Kidney glomerular epithelial cell (primary cell): ENCODE measurements at regions not wholly inside any gene's neighbourhood (a gene's known extent, or its start where the extent isn't known, plus 50 kb on each side); places are given as distances from the start of the nearest gene placed in this dataset.

ENCODE experiments used
- DNase-seq: peaks from one replicate; lab custom pipeline; 2025; lab: John Stamatoyannopoulos, UW

DNA sequence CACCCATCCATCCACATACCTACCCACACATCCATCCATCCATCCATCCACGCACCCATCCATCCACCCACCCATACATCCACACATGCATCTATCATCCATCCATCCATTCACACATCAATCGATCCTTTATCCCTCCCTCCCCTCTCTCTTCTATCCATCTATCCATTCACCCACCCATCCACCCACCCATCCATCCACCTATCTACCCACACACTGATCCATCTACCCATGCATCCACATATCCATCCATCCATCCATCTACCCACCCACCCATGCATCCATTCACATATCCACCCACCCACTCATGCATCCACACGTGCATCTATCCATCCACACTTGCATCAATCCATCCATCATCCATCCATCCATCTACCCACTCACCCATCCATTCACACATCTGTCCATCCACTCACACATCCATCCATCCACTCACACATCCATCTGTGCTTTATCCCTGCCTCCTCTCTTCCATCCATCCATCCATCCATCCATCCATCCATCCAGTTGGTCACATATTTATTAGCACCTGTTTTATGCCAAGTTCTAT lies 366.1 kb downstream of the CTTN start:
- no peak for DNase-seq

DNA sequence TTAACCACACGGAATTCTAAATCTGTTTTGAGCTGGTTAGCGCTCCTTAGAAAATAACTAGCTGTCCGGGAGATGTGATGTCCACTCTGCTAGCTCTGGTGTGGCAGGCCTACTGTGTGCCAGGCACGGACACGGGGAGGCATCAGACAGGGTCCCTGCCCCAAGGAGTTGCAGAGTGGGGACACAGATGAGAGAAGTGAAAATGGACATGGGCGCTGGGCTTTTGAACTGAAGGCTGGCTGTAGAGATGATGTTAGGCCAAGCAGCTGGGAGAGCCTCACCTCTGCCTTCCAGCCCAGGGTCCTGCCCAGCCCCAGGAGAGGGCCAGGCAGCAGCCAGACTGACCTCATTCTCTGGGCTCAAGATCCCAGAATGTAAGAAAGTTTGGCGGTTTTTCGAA lies 368.6 kb downstream of the CTTN start:
- DNase-seq, result no peak

DNA sequence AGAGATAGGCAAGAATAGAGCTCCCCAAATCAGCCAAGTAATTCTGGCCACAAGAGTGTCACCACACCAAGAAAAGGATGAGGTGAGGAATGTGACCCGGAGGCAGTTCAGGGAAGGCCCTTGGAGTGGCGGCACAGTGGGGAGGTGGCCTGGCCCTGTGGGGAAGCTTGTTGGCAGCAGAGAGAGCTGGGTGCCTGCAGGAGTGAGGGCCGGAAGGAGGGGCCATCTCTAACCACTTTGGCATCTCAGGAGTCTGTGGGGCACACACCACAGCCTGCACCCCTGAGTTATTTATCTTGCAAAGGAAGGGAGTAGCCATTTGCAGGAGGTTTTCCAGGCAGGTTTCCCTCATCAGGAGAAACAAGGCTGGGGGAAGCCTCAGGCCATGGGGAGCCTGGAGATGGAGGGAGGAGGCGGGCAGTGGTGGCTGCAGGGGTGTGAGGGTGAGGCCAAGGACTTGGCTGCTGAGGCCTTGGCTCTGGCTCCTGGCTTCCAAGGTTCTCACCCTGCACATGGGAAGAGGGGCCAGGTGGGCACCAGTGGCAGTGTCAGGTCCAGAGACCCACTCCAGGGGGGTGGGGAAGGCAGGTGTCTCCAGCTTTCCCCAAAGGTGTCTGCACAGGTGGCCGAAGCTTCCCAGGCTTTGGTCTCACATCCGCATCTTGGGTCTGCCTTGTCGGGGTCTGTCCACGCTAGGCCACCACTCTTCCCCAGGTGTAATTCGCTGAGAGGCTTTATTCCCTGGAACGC lies 370.2 kb downstream of the CTTN start:
- no peak for DNase-seq

DNA sequence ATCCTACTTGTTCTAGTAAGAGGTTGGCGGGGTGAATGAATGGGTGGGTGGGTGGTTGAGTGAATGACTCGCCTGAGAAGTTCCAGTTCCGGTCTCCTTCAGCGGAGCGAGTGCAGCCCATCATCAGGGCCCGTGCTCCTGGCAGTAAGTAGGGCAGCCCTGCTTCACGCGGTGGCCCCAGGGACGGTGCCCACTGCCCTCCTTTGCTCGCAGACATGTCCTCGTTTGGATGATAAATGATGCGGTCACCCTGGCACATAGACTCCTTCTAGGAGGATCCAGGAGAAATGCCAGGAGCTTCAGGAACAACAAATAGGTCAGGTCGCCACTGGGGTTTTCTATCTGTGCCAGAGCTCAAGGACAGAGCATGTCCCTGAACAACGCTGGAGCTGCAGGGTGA lies 370.8 kb downstream of the CTTN start:
- no peak for DNase-seq

DNA sequence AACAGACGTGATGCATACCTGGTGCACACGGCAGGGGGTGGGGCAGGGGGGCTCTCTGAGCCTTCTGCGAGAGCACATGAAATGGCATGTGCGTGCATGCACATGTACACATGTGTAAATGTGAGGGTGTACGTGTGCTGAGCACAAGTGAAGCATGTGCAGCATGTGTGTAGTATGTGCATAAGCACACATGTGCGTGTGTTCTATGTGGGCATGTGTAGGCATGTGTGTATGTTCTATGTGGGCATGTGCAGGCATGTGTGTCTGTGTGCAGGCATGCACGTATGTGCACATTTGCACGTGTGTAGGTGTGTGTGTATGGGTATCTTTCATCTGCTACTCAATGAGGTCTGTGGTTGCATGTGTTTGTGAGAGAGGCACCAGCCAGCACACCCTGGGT lies 371.2 kb downstream of the CTTN start:
- DNase-seq, result no peak

DNA sequence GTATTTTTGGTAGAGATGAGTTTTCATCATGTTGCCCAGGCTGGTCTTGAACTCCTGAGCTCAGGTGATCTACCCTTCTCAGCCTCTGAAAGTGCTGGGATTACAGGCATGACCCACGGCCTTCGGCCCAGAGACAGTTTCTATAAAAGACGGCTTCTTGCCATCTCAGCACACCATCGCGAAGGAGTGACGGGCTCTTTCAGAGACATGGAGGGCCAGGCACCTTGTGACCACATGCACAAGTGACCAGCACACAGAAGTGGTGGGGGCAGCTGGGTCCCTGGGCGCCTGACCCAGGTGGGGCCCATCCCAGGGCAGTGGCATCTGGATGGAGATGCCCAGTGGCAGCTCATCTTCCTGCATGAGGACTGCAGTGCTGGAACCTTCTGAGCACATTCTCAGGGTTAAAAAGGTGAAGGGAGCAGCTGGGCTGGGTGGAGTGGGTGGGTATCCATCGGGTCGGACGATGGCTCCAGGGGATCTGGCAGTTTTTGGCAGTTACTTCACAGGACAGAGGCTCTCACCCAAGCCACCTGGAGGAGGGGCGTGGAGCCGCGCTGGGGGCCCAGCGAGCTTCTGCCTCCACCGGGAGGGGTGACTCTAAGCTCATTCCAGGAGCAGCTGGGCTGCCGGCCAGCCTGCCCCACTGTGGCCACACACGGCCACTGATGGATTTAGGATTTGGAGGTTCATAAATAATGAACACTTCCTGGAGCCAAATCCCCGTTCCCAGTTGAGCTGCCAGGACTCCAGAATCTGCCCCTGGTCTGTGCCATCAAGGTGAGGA lies 373.0 kb downstream of the CTTN start:
- DNase-seq, result no peak

DNA sequence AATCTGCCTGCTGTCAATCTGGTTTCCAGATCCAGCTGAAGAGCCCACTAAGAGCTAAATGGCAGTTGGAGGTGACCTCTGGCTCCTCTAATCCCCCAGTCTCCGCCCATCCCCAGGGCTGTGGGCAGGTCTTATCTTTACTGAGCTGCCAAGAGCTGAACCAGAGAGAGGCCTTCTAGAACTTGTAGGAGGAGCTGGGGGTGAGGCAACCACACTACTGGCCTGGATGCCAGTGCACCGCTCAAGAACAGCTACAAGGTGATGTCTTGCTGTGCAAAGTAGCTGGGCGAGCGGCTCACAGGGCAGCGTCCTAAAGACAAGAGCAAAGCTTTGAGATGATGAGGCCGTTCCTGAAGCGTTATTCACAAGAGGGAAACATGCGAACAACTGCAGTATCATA lies 374.6 kb downstream of the CTTN start:
- no peak for DNase-seq

DNA sequence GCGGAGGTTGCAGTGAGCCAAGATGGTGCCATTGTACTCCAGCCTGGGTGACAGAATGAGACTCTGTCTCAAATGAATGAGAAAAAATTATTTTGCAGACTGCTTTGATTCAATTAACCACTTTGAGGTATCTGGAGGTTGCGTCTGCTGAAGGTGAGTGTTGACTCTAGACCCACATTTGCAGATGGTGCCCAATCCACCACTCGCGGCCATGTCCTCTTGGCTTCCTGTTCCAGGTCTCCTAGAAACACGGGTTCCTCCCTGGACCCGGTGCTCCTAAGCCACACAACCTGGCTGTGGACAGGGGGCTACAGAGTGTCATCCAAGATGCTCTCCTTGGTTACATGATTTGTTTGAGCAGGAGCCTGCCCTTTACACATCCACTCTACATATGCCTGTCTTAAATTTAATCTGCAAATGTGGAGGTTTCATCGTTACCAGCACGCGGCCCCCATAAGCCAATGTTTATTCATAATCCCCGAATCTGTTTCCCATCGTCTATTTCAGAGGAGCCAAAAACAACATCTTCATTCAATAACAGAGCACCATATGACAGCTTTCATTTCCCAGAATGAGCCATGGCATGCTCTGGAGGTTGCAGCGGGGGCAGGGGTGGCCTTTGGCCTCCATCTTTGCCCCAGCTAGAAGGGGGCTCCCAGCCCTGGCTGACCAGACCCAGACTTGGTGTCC lies 377.2 kb downstream of the CTTN start:
- DNase-seq, result no peak

DNA sequence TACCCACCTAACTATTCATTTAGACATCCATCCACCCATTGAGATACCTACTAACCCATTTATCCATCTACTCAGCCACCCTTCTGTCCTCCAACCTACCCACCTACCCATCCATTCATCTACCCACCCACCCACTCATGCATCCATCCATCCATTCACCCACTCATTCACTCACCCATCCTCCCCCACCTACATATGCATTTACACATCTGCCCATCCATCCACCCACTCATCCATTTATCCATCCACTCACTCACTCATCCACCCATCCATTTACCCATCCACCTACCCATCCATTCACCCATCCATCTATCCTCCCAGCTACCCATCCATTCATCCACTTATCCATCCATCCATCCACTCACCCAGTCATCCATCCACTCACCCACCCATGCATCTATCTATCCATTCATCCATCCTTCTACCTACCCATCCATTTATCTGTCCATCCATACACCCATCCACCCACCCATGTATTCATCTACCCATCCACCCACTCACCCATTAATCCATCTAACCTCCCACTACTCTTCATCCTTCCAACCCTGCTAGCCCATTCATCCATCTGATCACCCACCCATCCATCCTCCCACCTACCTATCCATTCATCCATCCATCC lies 378.7 kb downstream of the CTTN start:
- DNase-seq, result no peak

DNA sequence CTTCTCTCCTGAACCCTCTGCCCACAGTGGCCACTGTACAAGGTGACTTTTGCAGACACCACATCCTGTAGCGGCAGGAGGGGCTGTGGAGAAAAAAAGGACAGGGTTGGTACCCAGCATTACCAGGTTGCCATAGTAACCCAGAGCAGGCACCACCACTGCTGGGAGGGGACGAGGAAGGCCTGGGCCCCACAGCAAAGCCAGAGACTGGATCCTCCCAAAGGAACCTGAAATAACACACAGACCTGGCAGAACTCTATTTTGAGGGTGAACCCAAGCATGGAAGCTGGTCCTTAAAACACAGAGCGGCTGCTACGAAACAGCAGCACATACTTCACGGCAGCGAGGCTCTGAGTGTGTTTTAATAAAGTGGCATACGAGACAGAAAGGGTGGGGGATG lies 380.6 kb downstream of the CTTN start:
- DNase-seq, result no peak

DNA sequence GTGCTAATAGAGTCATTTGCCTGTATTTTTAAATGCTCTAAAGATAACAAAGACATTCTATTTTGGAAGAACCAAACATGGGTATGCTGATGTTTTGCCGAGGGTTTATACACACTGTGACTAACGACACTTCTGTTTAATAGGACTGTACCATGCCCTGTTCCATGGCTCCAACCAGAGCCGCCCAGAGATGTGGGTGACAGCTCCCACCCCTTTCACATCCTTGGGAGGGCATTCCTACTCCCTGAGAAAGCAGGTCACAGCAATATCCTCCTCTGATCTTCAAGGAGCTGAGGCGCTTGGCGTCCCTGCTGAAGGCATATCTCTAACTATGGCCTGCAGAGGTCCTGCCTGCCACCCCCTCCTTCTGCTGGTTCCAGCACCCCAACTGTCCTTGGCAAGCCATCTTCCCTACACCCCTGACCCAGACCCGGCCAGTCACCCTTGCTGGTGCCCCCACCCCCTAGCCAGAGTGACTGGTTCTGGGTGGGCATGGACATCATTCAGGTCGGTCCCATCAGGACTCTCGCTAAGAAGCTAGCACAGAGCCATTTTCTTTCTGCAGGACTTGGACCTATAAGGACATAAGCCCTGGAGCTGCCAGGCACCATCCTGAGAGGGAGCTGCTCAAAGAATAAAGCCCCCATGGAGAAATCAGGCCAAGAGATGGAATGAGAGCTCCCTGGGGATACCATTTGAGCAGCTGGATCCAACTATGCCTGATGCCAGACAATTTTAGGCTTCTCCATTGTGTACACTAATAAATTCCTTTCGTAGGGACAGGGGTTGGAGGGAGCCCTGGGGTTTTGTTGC lies 381.3 kb downstream of the CTTN start:
- no peak for DNase-seq

DNA sequence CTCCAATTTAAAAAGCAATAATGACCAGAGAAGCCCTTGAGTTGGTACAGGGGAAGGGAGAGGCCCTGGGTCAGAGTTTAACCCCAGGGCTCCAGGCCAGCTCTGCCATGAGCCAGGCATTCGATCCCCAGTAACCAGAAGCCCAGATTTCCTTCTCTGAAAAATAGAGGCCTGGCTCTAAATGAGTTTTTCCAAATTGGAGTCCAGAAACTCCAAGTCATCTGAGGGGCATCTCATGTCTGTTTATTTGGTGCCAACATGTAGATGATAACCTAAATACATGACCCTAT lies 381.9 kb downstream of the CTTN start:
- DNase-seq, result no peak

DNA sequence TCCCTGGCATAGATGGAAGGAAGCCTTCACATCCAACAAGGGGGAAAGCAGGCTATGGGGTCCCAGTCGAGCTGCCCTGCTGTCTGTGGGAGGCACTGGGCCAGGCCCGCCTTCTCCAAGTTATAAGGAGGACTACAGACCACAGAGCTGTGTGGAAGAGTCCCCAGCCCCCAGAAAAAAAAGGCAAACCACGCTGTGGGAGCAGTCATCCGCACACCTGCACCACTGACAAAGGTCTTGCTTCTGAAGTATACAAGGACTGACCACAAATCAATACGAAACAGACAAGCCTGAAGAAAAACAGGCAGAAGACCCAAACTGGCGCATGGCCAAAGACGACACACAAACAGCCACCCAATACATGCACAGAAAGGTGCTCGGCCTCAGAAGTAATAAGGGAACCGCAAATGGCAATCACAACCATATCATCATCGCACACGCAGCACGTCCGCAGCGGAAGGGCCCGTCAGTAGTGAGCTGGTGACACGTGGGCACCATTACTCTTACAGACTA lies 384.1 kb downstream of the CTTN start:
- DNase-seq, result no peak

DNA sequence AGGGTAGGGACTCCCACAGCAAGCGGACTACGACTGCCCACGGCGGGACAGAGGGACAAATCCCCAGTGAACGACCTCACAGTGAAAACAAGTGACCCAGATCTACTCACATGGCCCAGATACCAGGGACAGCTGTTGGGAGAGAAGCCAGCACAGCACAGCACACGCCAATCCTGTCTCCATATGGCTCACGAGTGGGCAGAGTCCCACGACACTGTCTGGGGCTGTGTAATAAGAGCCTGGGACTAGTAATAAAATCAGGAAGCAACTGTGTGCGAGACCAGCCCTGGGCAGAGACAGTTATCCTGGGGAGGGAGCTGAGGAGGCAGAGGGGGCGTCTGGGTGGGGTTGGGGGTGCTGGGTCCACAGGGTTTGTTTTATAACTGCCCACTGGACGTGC lies 385.0 kb downstream of the CTTN start:
- DNase-seq, result no peak

DNA sequence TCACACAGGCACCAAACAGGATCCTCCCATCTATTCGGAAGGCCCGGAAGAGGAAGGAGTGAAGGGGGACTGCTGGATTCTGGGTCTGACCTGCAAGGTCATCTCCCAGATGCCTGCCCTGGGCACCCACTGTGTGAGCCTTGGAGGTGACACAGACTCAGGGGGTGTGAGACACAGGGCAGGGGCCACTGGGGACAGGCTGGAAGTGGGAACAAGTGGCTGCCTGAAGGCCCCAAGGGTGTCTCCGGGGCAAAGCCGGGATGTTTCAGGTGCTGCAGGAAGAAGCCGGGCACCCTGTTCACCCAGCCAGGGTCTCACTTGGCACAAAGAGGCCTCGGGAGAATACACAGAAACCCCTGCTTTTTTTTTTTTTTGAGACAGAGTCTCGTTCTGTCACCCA lies 385.5 kb downstream of the CTTN start:
- no peak for DNase-seq

DNA sequence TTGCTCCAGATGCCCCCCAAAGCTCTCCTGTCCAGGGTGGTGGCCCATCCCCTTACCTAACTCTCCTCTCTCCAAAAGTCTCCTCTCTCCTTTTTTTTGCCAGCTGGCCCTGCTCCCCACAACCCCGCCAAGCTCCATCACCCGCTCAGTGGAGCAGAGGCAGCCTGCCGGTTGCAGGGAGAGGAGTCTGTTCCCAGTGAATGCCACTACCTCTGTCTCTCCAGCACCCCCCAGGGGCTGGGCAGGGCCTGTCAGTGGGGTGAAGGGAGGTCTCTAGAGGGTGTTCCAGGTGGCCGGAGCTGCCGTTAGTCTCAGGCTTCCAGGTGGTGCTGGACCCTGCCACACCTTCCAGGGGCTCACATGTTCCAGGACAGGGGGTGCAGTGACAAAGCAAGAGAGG lies 387.0 kb downstream of the CTTN start:
- DNase-seq, result no peak

DNA sequence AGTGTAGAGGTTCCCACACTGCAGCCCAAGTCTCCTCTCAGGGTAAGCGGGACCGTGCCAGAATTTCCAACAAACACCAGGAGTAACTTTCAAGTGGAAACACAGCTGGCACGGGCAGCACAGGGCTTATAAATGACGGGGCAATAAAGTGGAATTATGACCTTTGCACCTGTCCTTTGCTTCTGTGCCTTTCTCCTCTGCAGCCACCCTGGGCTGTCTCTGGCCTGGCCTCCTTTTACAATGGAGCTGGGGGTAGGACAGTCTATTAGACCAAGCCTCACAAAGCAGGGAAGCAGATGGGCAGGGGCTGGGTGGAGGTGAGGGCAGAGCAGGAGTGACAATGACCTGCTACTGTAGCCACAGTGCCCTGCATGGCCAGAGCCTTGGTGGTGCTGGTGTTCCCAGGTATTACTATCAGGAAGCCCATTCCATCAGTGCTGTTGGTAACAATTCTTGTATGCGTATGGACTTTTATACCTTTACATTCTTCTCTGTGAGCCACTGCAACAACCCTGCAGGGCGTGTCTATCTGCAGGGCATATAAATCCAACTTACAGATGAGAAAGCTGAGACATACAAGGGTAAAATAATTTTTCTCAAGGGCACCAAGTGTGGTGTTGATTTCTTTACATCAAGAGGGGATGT lies 387.8 kb downstream of the CTTN start:
- DNase-seq, result no peak

DNA sequence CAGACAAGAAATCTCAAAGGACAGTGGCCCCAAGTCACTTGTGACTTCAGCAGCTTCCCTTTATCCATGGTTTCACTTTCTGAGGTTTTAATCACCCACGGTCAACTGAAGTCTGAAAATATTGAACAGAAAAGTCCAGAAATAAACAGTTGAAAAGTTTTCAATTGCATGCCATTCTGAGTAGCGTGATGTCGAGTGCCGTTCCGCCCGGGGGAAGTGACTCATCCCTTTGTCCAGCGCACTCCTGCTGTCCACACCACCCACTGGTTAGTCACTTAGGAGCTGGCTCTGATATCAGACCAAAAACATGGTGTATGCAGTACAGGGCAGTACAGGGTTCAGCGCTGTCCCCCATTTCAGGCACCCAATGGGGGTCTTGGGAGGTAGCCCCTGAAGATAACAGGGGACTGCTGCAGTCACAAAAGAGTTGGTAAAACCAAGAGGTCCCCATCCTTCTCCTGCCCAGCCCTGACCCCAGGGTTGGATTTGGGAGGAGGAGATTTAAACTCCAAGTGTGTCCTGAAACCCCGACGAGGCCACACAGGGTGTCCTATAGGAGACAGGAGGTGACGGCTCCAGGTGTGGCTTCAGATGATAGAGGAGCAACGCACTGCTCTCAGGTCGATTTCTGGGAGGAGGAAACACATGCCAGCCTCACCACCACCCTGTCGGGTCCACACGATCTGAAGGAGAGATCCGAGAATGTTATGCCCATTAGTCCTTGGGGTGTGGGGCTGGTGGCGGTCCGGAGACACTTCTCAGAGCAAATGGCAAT lies 390.1 kb downstream of the CTTN start:
- DNase-seq, result peak; percentile 61

DNA sequence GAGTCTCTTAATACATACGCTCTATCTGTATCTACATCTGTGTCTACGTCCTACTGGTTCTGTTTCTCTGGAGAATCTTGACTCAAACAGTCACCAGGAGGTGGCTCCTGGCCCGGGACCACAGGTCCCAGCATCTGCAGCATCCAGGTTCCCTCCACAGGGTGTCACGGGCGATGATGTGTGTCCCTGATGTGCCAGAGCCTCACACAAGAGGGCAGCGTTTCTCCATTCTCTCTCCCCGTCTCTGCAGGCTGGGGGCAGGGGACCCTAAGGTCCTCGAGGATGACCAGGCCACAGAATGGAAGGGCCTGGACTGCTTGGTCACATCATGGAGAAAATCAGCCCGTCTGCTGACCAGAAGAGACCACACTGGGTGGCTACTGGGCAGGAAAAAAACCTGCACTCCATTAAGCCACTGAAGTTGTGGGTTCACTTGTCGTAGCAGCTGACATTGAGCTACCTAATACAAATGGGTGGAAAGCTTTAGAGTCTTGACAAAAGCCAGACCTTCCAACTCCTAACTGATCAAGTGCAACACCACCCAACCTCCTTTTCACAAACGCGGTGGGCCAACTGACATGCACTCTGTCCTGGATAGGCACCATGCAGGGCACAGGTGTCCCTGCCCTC lies 392.5 kb downstream of the CTTN start:
- no peak for DNase-seq
